K562 (cell line): ENCODE measurements at regions not wholly inside any gene's neighbourhood (a gene's known extent, or its start where the extent isn't known, plus 50 kb on each side); places are given as distances from the start of the nearest gene placed in this dataset.

Experiments used
- ATAC-seq: fragments of 200-7000 bp; cut with Tn5 transposase; 3 replicates; pipeline ENCODE4 v1.9.1; 2020; ENCODE audit warnings: moderate library complexity
- BruUV-seq: library from RNA; stranded (reverse); fragments of 400-500 nt; replicated peaks from 2 replicates; lab custom pipeline; 2021; lab: Mats Ljungman, UMichigan
- CTCF ChIA-PET: fragments of 300-600 bp; formaldehyde crosslinking; extraction: SDS; loops from one replicate; lab custom pipeline; 2021; ENCODE audit warnings: low intra/inter-chr PET ratio; lab: Yijun Ruan, JAX
- POLR2A ChIA-PET: fragments of 300-600, 350-650 bp; sonication (Branson Sonifier 250); formaldehyde crosslinking; extraction: SDS; loops from one replicate; lab custom pipeline; 2021; ENCODE audit warnings: antibody characterized with exemption, inconsistent platforms; lab: Yijun Ruan, JAX
- DNase-seq, 4 experiments: peaks; one replicate each; pipeline versions ENCODE4 v3.0.0 to v3.0.0-alpha.2; 2011 to 2018; ENCODE audit warnings: low spot score in 3 of 4, mixed read lengths in 3 of 4; ENCODE audit errors: extremely low read depth in 1 of 4
- FAIRE-seq: peaks from 2 replicates; lab custom pipeline; 2011; peaks lifted over from hg19 to GRCh38; lab: Jason Lieb, UNC
- H2AFZ ChIP-seq: 2 replicates; pipeline ENCODE4 v1.6.0; 2011; ENCODE audit warnings: low read depth, low read length, control low read depth, inconsistent platforms
- H3K27ac ChIP-seq: fragments of 200-600 bp; 3 replicates; pipeline ENCODE4 v1.8.0; 2011; ENCODE audit warnings: low read depth, mild to moderate bottlenecking, control low read depth, inconsistent platforms, low read length, moderate library complexity, mixed read lengths; ENCODE audit errors: extremely low read depth
- H3K27me3 ChIP-seq, 2 experiments: fragments of 300-600 bp in 1 of 2; 2 replicates in 1 of 2; 3 replicates in 1 of 2; pipeline versions ENCODE4 v1.6.0 to v1.8.0; 2011; ENCODE audit warnings: inconsistent platforms in 2 of 2, low read length in 2 of 2, mild to moderate bottlenecking in 1 of 2, mixed read lengths in 1 of 2, moderate library complexity in 1 of 2; ENCODE audit not compliant: control insufficient read depth in 2 of 2, insufficient read depth in 2 of 2
- H3K36me3 ChIP-seq: fragments of 300-600 bp; 3 replicates; pipeline ENCODE4 v1.8.0; 2011; ENCODE audit warnings: mild to moderate bottlenecking, low read length, inconsistent platforms; ENCODE audit not compliant: control insufficient read depth, insufficient read depth
- H3K4me1 ChIP-seq, 2 experiments: fragments of 200-600 bp in 1 of 2; replicated peaks in 1 of 2; 2 replicates in 1 of 2; 3 replicates in 1 of 2; pipeline versions ENCODE4 v1.5.1 to v1.8.0; 2011; ENCODE audit warnings: inconsistent platforms in 2 of 2, low read length in 2 of 2, mild to moderate bottlenecking in 1 of 2, mixed read lengths in 1 of 2, moderate library complexity in 1 of 2; ENCODE audit not compliant: control insufficient read depth in 2 of 2, insufficient read depth in 2 of 2
- H3K4me2 ChIP-seq: 2 replicates; pipeline ENCODE4 v1.6.1; 2011; ENCODE audit warnings: low read length, control low read depth, inconsistent platforms, mixed read lengths; ENCODE audit not compliant: insufficient read depth
- H3K4me3 ChIP-seq: fragments of 200-600 bp; sonication (generic), shearing (Covaris generic); 2 replicates; pipeline ENCODE4 v1.5.1; 2016; ENCODE audit warnings: control low read depth, inconsistent platforms
- H3K79me2 ChIP-seq: fragments of 200-600 bp; 3 replicates; pipeline ENCODE4 v1.8.0; 2011; ENCODE audit warnings: low read length, inconsistent platforms; ENCODE audit not compliant: control insufficient read depth, insufficient read depth
- H3K9ac ChIP-seq, 2 experiments: 2 replicates each; pipeline versions ENCODE4 v1.6.0 to v1.6.1; 2011; ENCODE audit warnings: low read depth in 2 of 2, low read length in 2 of 2, control low read depth in 1 of 2, inconsistent platforms in 1 of 2, mild to moderate bottlenecking in 1 of 2, mixed read lengths in 1 of 2; ENCODE audit not compliant: insufficient read depth in 1 of 2
- H3K9me1 ChIP-seq: one replicate; pipeline ENCODE4 v1.6.0; 2011; ENCODE audit warnings: inconsistent platforms, mild to moderate bottlenecking, low read length, moderate library complexity; ENCODE audit not compliant: control insufficient read depth, insufficient read depth
- H3K9me3 ChIP-seq: replicated peaks from 2 replicates; pipeline ENCODE4 v1.5.1; 2011; ENCODE audit warnings: low read depth, low read length, inconsistent platforms; ENCODE audit not compliant: control insufficient read depth, insufficient read depth
- H4K20me1 ChIP-seq: replicated peaks from 2 replicates; pipeline ENCODE4 v1.6.1; 2011; ENCODE audit warnings: low read length, inconsistent platforms, mixed read lengths; ENCODE audit not compliant: control insufficient read depth, insufficient read depth
- BHLHE40 ChIP-seq: IDR thresholded peaks from 2 replicates; pipeline ENCODE4 v1.6.1; 2011; ENCODE audit warnings: low read length, improper control_type of control experiment
- ETV5 ChIP-seq: sonication (generic); formaldehyde crosslinking; IDR thresholded peaks from 2 replicates; pipeline ENCODE4 v1.4.0; 2020; ENCODE audit warnings: low read depth, mild to moderate bottlenecking, missing genetic modification reagents
- FOXK1 ChIP-seq: sonication (generic); formaldehyde crosslinking; IDR thresholded peaks from 2 replicates; pipeline ENCODE4 v1.8.0; 2022; ENCODE audit warnings: missing genetic modification reagents, mild to moderate bottlenecking, borderline replicate concordance
- HDAC6 ChIP-seq: IDR thresholded peaks from 2 replicates; pipeline ENCODE4 v1.6.1; 2012; ENCODE audit warnings: low read depth, mild to moderate bottlenecking, control low read depth, inconsistent platforms, low read length, moderate library complexity
- HDAC8 ChIP-seq: fragments of 450-650 bp; IDR thresholded peaks from 2 replicates; pipeline ENCODE4 v1.6.1; 2016; ENCODE audit warnings: mild to moderate bottlenecking, missing genetic modification characterization, moderate library complexity, missing compliant biosample characterization
- HSF4 ChIP-seq: fragments of 250-450 bp; sonication (Bioruptor Pico); IDR thresholded peaks from 2 replicates; pipeline ENCODE4 v2.1.2; 2022; ENCODE audit warnings: mild to moderate bottlenecking, moderate library complexity, borderline replicate concordance
- ILK ChIP-seq: fragments of 450-650 bp; IDR thresholded peaks from 2 replicates; pipeline ENCODE4 v1.6.1; 2016; ENCODE audit warnings: missing genetic modification characterization, low read depth, mild to moderate bottlenecking, missing compliant biosample characterization, moderate library complexity, borderline replicate concordance
- NBN ChIP-seq: fragments of 450-650 bp; IDR thresholded peaks from 2 replicates; pipeline ENCODE4 v1.6.1; 2016; ENCODE audit warnings: low read depth, mild to moderate bottlenecking
- SMAD3 ChIP-seq: fragments of 450-650 bp; formaldehyde crosslinking; conservative IDR thresholded peaks from 2 replicates; pipeline ENCODE4 v1.4.0; 2020; ENCODE audit warnings: mild to moderate bottlenecking
- SNIP1 ChIP-seq: fragments of 450-650 bp; IDR thresholded peaks from 2 replicates; pipeline ENCODE4 v1.7.1; 2017; ENCODE audit warnings: low read depth, mild to moderate bottlenecking
- TAF1 ChIP-seq: IDR thresholded peaks from 2 replicates; pipeline ENCODE4 v1.6.1; 2011; ENCODE audit warnings: mild to moderate bottlenecking, low read length, moderate library complexity; ENCODE audit not compliant: insufficient read depth, control insufficient read depth, severe bottlenecking; ENCODE audit errors: extremely low read depth
- THRAP3 ChIP-seq: fragments of 450-650 bp; IDR thresholded peaks from 2 replicates; pipeline ENCODE4 v1.6.1; 2016; ENCODE audit warnings: mild to moderate bottlenecking, inconsistent platforms, borderline replicate concordance
- ZBTB11 ChIP-seq, 3 experiments: fragments of 200-800 bp in 1 of 3; fragments of 250-450 bp in 1 of 3; fragments of 450-650 bp in 1 of 3; sonication (Bioruptor Pico) in 1 of 3; sonication (Bioruptor generic) in 1 of 3; formaldehyde crosslinking in 1 of 3; IDR thresholded peaks; 2 replicates each; pipeline versions ENCODE4 v1.6.1 to v1.8.0; 2016 to 2022; ENCODE audit warnings: mild to moderate bottlenecking in 2 of 3, missing genetic modification characterization in 2 of 3, missing compliant biosample characterization in 1 of 3, moderate library complexity in 1 of 3
- ZNF12 ChIP-seq: sonication (generic); formaldehyde crosslinking; IDR thresholded peaks from 2 replicates; pipeline ENCODE4 v1.4.0; 2020; ENCODE audit warnings: mild to moderate bottlenecking, missing genetic modification reagents
- ZNF3 ChIP-seq: fragments of 250-450 bp; sonication (Bioruptor Pico); IDR thresholded peaks from 2 replicates; pipeline ENCODE4 v1.5.0; 2021; ENCODE audit warnings: mild to moderate bottlenecking, moderate library complexity
- ZNF79 ChIP-seq: fragments of 250-450 bp; sonication (Bioruptor Pico); IDR thresholded peaks from 2 replicates; pipeline ENCODE4 v1.4.0; 2020; ENCODE audit warnings: low read depth, mild to moderate bottlenecking, moderate library complexity
- WGBS: fragments of 100-300 bp; shearing (Covaris generic); methylation state at CpG from one replicate; pipeline ENCODE4 v1.1.6; 2016; ENCODE audit warnings: low coverage, mixed read lengths; ENCODE audit not compliant: insufficient coverage; ENCODE audit errors: missing lambda C conversion rate; 5-methylcytosine and 5-hydroxymethylcytosine counted together
- in situ Hi-C: fragments of 300-500 bp; cut with MboI; formaldehyde crosslinking; loops from 4 replicates; pipeline ENCODE4 v1.15.0; 2018; ENCODE audit warnings: inconsistent platforms, mixed read lengths
- intact Hi-C: fragments of 100-400 bp; cut with micrococcal nuclease; formaldehyde crosslinking; loops from 2 replicates; pipeline ENCODE4 v1.14.2; 2022

GRCh38 chr6:9986273-9986672 lies 428.6 kb downstream of the TFAP2A start:
- Histone ChIP-seq H3K27ac (no peak overlapping the region), H3K9me1 (no peaks in the 10 kb centered on the region), H3K9ac (no peak overlapping the region), H2AFZ (no peak overlapping the region), H3K4me1 (no peaks in the 10 kb centered on the region), H3K79me2 (no peaks in the 10 kb centered on the region), H3K27me3 (no peaks in the 10 kb centered on the region), H3K4me3 (no peak overlapping the region), H4K20me1 (no peaks in the 10 kb centered on the region), H3K36me3 (no peaks in the 10 kb centered on the region), H3K4me2 (no peak overlapping the region), H3K9me3 (no peaks in the 10 kb centered on the region; the same call in 1 of the 2 replicates)
- no peak for TF ChIP-seq FOXK1 (CRISPR knock-in tag)
- no peak for TF ChIP-seq SNIP1
- no peak for TF ChIP-seq HDAC8 (tag)
- TF ChIP-seq ZNF3 (CRISPR knock-in tag): no peak
- no peak for TF ChIP-seq ZNF79
- no peak for TF ChIP-seq ZNF12
- no peak for TF ChIP-seq TAF1
- TF ChIP-seq BHLHE40: no peak
- WGBS: 3% methylated on average over 2 of the region's 2 CpGs
- intact Hi-C loops (no loop called here), in situ Hi-C loops (no loop called here)
- ATAC-seq: no peak
- DNase-seq: no peak
- POLR2A ChIA-PET: no interaction called here
- no peak for FAIRE-seq
- CTCF ChIA-PET: no interaction called here
- BruUV-seq: no TSS peak

DNA sequence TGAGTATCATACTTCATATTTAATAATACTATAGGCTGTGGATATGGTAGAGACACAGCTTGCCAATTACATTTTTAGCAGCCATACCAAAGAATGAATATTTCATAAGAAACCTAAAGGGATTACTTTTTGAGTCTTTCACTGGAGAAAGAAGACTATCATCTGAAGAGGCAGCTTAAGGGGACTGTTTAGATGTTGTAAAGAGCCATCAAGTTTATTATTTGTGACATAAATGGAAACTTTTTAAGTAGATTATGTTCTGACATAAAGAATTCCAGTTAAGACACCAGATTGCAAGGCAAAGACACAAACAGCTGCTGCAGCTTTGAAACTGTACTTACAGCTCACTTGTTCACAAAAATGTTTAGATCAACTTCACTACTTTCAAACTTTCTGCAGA lies 429.4 kb downstream of the TFAP2A start:
- intact Hi-C loops: no loop called here
- TF ChIP-seq ZBTB11 (CRISPR knock-in tag; IDR thresholded peaks at IDR 0.05) (no peak), SMAD3 (CRISPR knock-in tag) (no peak), HSF4 (CRISPR knock-in tag) (no peak), ETV5 (CRISPR knock-in tag) (no peak), NBN (no peak), ILK (tag) (no peak), HDAC6 (no peak), THRAP3 (no peak)

More for the DNA sequence above, 429.4 kb downstream of the TFAP2A start:
- DNase-seq: no peak
- no peak overlapping the region for H2AFZ ChIP-seq
- no peak overlapping the region for H3K4me3 ChIP-seq
- in situ Hi-C loops: no loop called here
- no peak for ATAC-seq
- H3K9me1 ChIP-seq: no peaks in the 10 kb centered on the region
- no peak overlapping the region for H3K4me2 ChIP-seq
- no peaks in the 10 kb centered on the region for H3K36me3 ChIP-seq
- no peak for FAIRE-seq
- H3K9me3 ChIP-seq: no peaks in the 10 kb centered on the region; the same call in 1 of the 2 replicates
- H3K4me1 ChIP-seq: no peaks in the 10 kb centered on the region
- no peaks in the 10 kb centered on the region for H3K27me3 ChIP-seq
- no peaks in the 10 kb centered on the region for H3K79me2 ChIP-seq
- no peaks in the 10 kb centered on the region for H4K20me1 ChIP-seq
- no peak overlapping the region for H3K27ac ChIP-seq
- no TSS peak for BruUV-seq
- no peak overlapping the region for H3K9ac ChIP-seq
- CTCF ChIA-PET: no interaction called here
- POLR2A ChIA-PET: no interaction called here
